ENCODE measurements at regions not wholly inside any gene's neighbourhood (a gene's known extent, or its start where the extent isn't known, plus 50 kb on each side); places are given as distances from the start of the nearest gene placed in this dataset.

- Histone ChIP-seq H3K36me3 (ENCODE audit: insufficient read depth, low read length) (no peaks in the 10 kb centered on the region), H3K9ac (ENCODE audit: low read depth, low read length, poor library complexity, severe bottlenecking) (no peak overlapping the region), H4K20me1 (ENCODE audit: insufficient read depth, low read length, poor library complexity, severe bottlenecking) (no peaks in the 10 kb centered on the region), H2AFZ (ENCODE audit: low read length) (no peak overlapping the region), H3K9me2 (replicated peaks; ENCODE audit: low read depth, low read length) (no peaks in the 10 kb centered on the region), H3K9me3 (ENCODE audit: insufficient read depth, low read depth, low read length) (no peaks in the 10 kb centered on the region), H3K79me2 (ENCODE audit: insufficient read depth, low read length) (no peaks in the 10 kb centered on the region), H3K4me2 (ENCODE audit: low read depth, low read length, poor library complexity, severe bottlenecking) (no peak overlapping the region), H3K27me3 (ENCODE audit: insufficient read depth, low read length, poor library complexity, severe bottlenecking) (no peaks in the 10 kb centered on the region), H3K4me1 (ENCODE audit: insufficient read depth, low read length, poor library complexity, severe bottlenecking) (no peaks in the 10 kb centered on the region), H3F3A (ENCODE audit: low read depth) (no peaks in the 10 kb centered on the region), H3K4me3 (ENCODE audit: low read length, poor library complexity, severe bottlenecking) (no peak overlapping the region)
- TF ChIP-seq EZH2phosphoT487 (IDR thresholded peaks at IDR 0.05; ENCODE audit: borderline replicate concordance): no peak
- TF ChIP-seq CTCF (conservative IDR thresholded peaks at IDR 0.05; ENCODE audit: low read length): no peak
Measured at GRCh38 chr4:31236639-31237173, 516.5 kb downstream of the PCDH7 start.

GRCh38 chr4:31237233-31237632, 517.1 kb downstream of the PCDH7 start:
- no peak overlapping the region for H3K4me2 ChIP-seq (ENCODE audit: low read depth, low read length, poor library complexity, severe bottlenecking)
- no peaks in the 10 kb centered on the region for H3F3A ChIP-seq (ENCODE audit: low read depth)
- TF ChIP-seq EZH2phosphoT487 (IDR thresholded peaks at IDR 0.05; ENCODE audit: borderline replicate concordance): no peak
- no peak overlapping the region for H2AFZ ChIP-seq (ENCODE audit: low read length)
- no peaks in the 10 kb centered on the region for H3K79me2 ChIP-seq (ENCODE audit: insufficient read depth, low read length)
- no peaks in the 10 kb centered on the region for H3K36me3 ChIP-seq (ENCODE audit: insufficient read depth, low read length)
- H3K9ac ChIP-seq (ENCODE audit: low read depth, low read length, poor library complexity, severe bottlenecking): no peak overlapping the region
- H4K20me1 ChIP-seq (ENCODE audit: insufficient read depth, low read length, poor library complexity, severe bottlenecking): no peaks in the 10 kb centered on the region
- H3K4me1 ChIP-seq (ENCODE audit: insufficient read depth, low read length, poor library complexity, severe bottlenecking): no peaks in the 10 kb centered on the region
- H3K27me3 ChIP-seq (ENCODE audit: insufficient read depth, low read length, poor library complexity, severe bottlenecking): no peaks in the 10 kb centered on the region
- no peaks in the 10 kb centered on the region for H3K9me2 ChIP-seq (replicated peaks; ENCODE audit: low read depth, low read length)
- H3K4me3 ChIP-seq (ENCODE audit: low read length, poor library complexity, severe bottlenecking): no peak overlapping the region
- no peaks in the 10 kb centered on the region for H3K9me3 ChIP-seq (ENCODE audit: insufficient read depth, low read depth, low read length)

GRCh38 chr4:31239886-31240285, 519.7 kb downstream of the PCDH7 start:
- Histone ChIP-seq H3K4me2 (ENCODE audit: low read depth, low read length, poor library complexity, severe bottlenecking) (no peak overlapping the region), H3K36me3 (ENCODE audit: insufficient read depth, low read length) (no peaks in the 10 kb centered on the region), H2AFZ (ENCODE audit: low read length) (no peak overlapping the region), H3K4me1 (ENCODE audit: insufficient read depth, low read length, poor library complexity, severe bottlenecking) (no peaks in the 10 kb centered on the region), H4K20me1 (ENCODE audit: insufficient read depth, low read length, poor library complexity, severe bottlenecking) (no peaks in the 10 kb centered on the region), H3K79me2 (ENCODE audit: insufficient read depth, low read length) (no peaks in the 10 kb centered on the region), H3K9me2 (replicated peaks; ENCODE audit: low read depth, low read length) (no peaks in the 10 kb centered on the region), H3K27me3 (ENCODE audit: insufficient read depth, low read length, poor library complexity, severe bottlenecking) (no peaks in the 10 kb centered on the region), H3K4me3 (ENCODE audit: low read length, poor library complexity, severe bottlenecking) (no peak overlapping the region), H3F3A (ENCODE audit: low read depth) (no peaks in the 10 kb centered on the region), H3K9me3 (ENCODE audit: insufficient read depth, low read depth, low read length) (no peaks in the 10 kb centered on the region), H3K9ac (ENCODE audit: low read depth, low read length, poor library complexity, severe bottlenecking) (no peak overlapping the region)
- no peak for TF ChIP-seq EZH2phosphoT487 (IDR thresholded peaks at IDR 0.05; ENCODE audit: borderline replicate concordance)
- TF ChIP-seq CTCF (conservative IDR thresholded peaks at IDR 0.05; ENCODE audit: low read length): no peak

GRCh38 chr4:31241504-31242106, 521.4 kb downstream of the PCDH7 start:
- no peaks in the 10 kb centered on the region for H3K36me3 ChIP-seq (ENCODE audit: insufficient read depth, low read length)
- no peak overlapping the region for H3K9ac ChIP-seq (ENCODE audit: low read depth, low read length, poor library complexity, severe bottlenecking)
- H3K9me3 ChIP-seq (ENCODE audit: insufficient read depth, low read depth, low read length): no peaks in the 10 kb centered on the region
- H4K20me1 ChIP-seq (ENCODE audit: insufficient read depth, low read length, poor library complexity, severe bottlenecking): no peaks in the 10 kb centered on the region
- no peaks in the 10 kb centered on the region for H3K79me2 ChIP-seq (ENCODE audit: insufficient read depth, low read length)
- H3K27me3 ChIP-seq (ENCODE audit: insufficient read depth, low read length, poor library complexity, severe bottlenecking): no peaks in the 10 kb centered on the region
- TF ChIP-seq CTCF (conservative IDR thresholded peaks at IDR 0.05; ENCODE audit: low read length): no peak
- no peak for TF ChIP-seq EZH2phosphoT487 (IDR thresholded peaks at IDR 0.05; ENCODE audit: borderline replicate concordance)
- no peaks in the 10 kb centered on the region for H3K4me1 ChIP-seq (ENCODE audit: insufficient read depth, low read length, poor library complexity, severe bottlenecking)
- no peak overlapping the region for H2AFZ ChIP-seq (ENCODE audit: low read length)
- no peaks in the 10 kb centered on the region for H3K9me2 ChIP-seq (replicated peaks; ENCODE audit: low read depth, low read length)
- H3K4me3 ChIP-seq (ENCODE audit: low read length, poor library complexity, severe bottlenecking): no peak overlapping the region
- H3F3A ChIP-seq (ENCODE audit: low read depth): no peaks in the 10 kb centered on the region
- H3K4me2 ChIP-seq (ENCODE audit: low read depth, low read length, poor library complexity, severe bottlenecking): no peak overlapping the region

Data from Loucy (cell line).